CD14-positive monocyte (primary cell): ENCODE measurements at regions not wholly inside any gene's neighbourhood (a gene's known extent, or its start where the extent isn't known, plus 50 kb on each side); places are given as distances from the start of the nearest gene placed in this dataset.

Experiments
- DNase-seq, 3 donors: peaks; one replicate each; pipeline ENCODE4 v3.0.0-alpha.2; 2011 to 2022
- H2AFZ ChIP-seq: 2 replicates; pipeline ENCODE4 v1.6.0; 2012; ENCODE audit warnings: mild to moderate bottlenecking, low read depth, low read length, inconsistent platforms; ENCODE audit not compliant: insufficient read depth, poor library complexity, severe bottlenecking
- H3K27ac ChIP-seq, 2 donors: 1 replicate in 1 of 2; 2 replicates in 1 of 2; pipeline ENCODE4 v1.5.1; 2012 to 2013; ENCODE audit warnings: low read length in 2 of 2, control low read depth in 1 of 2, inconsistent platforms in 1 of 2, low read depth in 1 of 2, mild to moderate bottlenecking in 1 of 2
- H3K27me3 ChIP-seq, 2 donors: one replicate each; pipeline versions ENCODE4 v1.6.0 to v1.6.1; 2011 to 2013; ENCODE audit warnings: low read length in 2 of 2; ENCODE audit not compliant: control insufficient read depth in 2 of 2, insufficient read depth in 2 of 2
- H3K36me3 ChIP-seq, 2 donors: replicated peaks in 1 of 2; 1 replicate in 1 of 2; 2 replicates in 1 of 2; pipeline versions ENCODE4 v1.5.1 to v1.6.1; 2012 to 2013; ENCODE audit warnings: low read length in 2 of 2, control low read depth in 1 of 2, inconsistent platforms in 1 of 2, mild to moderate bottlenecking in 1 of 2; ENCODE audit not compliant: insufficient read depth in 2 of 2, control insufficient read depth in 1 of 2
- H3K4me1 ChIP-seq, 2 donors: 1 replicate in 1 of 2; 2 replicates in 1 of 2; pipeline versions ENCODE4 v1.5.1 to v1.6.1; 2012 to 2013; ENCODE audit warnings: low read length in 2 of 2, control low read depth in 1 of 2, inconsistent platforms in 1 of 2, mild to moderate bottlenecking in 1 of 2, moderate library complexity in 1 of 2; ENCODE audit not compliant: insufficient read depth in 2 of 2, control insufficient read depth in 1 of 2
- H3K4me2 ChIP-seq: replicated peaks from 2 replicates; pipeline ENCODE3; 2012; ENCODE audit warnings: low read length, moderate library complexity, mild to moderate bottlenecking; ENCODE audit not compliant: poor library complexity, severe bottlenecking; ENCODE audit errors: extremely low read depth
- H3K4me3 ChIP-seq, 3 experiments: fragments of 200-600 bp in 1 of 3; sonication (generic) in 1 of 3; replicated peaks in 1 of 3; 1 replicate in 2 of 3; 2 replicates in 1 of 3; pipeline ENCODE4 v1.5.1; 2011 to 2013; ENCODE audit warnings: low read length in 3 of 3, mild to moderate bottlenecking in 3 of 3, control low read depth in 2 of 3, low read depth in 2 of 3, inconsistent platforms in 1 of 3, moderate library complexity in 1 of 3
- H3K79me2 ChIP-seq: 2 replicates; pipeline ENCODE4 v1.6.0; 2012; ENCODE audit warnings: mild to moderate bottlenecking, control low read depth, inconsistent platforms, low read length, moderate library complexity; ENCODE audit not compliant: insufficient read depth
- H3K9ac ChIP-seq: 2 replicates; pipeline ENCODE4 v1.6.0; 2017; ENCODE audit warnings: low read length, mild to moderate bottlenecking; ENCODE audit not compliant: insufficient read depth, poor library complexity, severe bottlenecking
- H3K9me3 ChIP-seq, 2 donors: replicated peaks in 1 of 2; 1 replicate in 1 of 2; 2 replicates in 1 of 2; pipeline versions ENCODE4 v1.5.1 to v1.6.1; 2012 to 2013; ENCODE audit warnings: low read length in 2 of 2, control low read depth in 1 of 2; ENCODE audit not compliant: control insufficient read depth in 1 of 2, insufficient read depth in 1 of 2
- H4K20me1 ChIP-seq: 2 replicates; pipeline ENCODE4 v1.6.0; 2012; ENCODE audit warnings: mild to moderate bottlenecking, low read length, control low read depth, moderate library complexity; ENCODE audit not compliant: insufficient read depth
- H3K27ac Mint-ChIP-seq, 7 donors: one replicate each; pipeline ENCODE4 v1.8.0; 2020; ENCODE audit warnings: mild to moderate bottlenecking in 7 of 7, mixed read lengths in 7 of 7, moderate library complexity in 6 of 7, inconsistent platforms in 2 of 7
- H3K27me3 Mint-ChIP-seq, 3 donors: one replicate each; pipeline ENCODE4 v1.8.0; 2021 to 2022; ENCODE audit warnings: low read depth in 3 of 3, mild to moderate bottlenecking in 3 of 3, mixed read lengths in 3 of 3, moderate library complexity in 3 of 3, inconsistent platforms in 1 of 3
- H3K36me3 Mint-ChIP-seq, 2 donors: one replicate each; pipeline ENCODE4 v1.8.0; 2020; ENCODE audit warnings: mixed read lengths in 2 of 2, inconsistent platforms in 1 of 2, mild to moderate bottlenecking in 1 of 2
- H3K4me1 Mint-ChIP-seq: one replicate; pipeline ENCODE4 v1.8.0; 2020; ENCODE audit warnings: mild to moderate bottlenecking, mixed read lengths
- H3K4me3 Mint-ChIP-seq, 2 donors: one replicate each; pipeline ENCODE4 v1.8.0; 2020; ENCODE audit warnings: mild to moderate bottlenecking in 2 of 2, mixed read lengths in 2 of 2, moderate library complexity in 1 of 2
- H3K9me3 Mint-ChIP-seq, 7 donors: one replicate each; pipeline ENCODE4 v1.8.0; 2020 to 2022; ENCODE audit warnings: mixed read lengths in 7 of 7, mild to moderate bottlenecking in 6 of 7, moderate library complexity in 6 of 7, inconsistent platforms in 2 of 7
- CTCF ChIP-seq: fragments of 200-600 bp; IDR thresholded peaks from one replicate; pipeline ENCODE4 v1.8.0; 2022; ENCODE audit warnings: antibody characterized with exemption, mild to moderate bottlenecking
- WGBS: methylation state at CpG from one replicate; pipeline ENCODE4 v1.1.5; 2013; ENCODE audit warnings: missing lambda C conversion rate; ENCODE audit not compliant: insufficient coverage; 5-methylcytosine and 5-hydroxymethylcytosine counted together
- intact Hi-C, 2 donors: fragments of 100-400 bp; cut with micrococcal nuclease; formaldehyde crosslinking; loops; one replicate each; pipeline versions ENCODE4 v1.15.0 to v1.15.1; 2023

GRCh38 chr12:96104566-96104965, 69.2 kb upstream of the LTA4H start:
- Mint-ChIP-seq H3K27ac (peak overlapping the region in 1 of 7 donors; percentile 35), H3K27me3 (peaks cover 0 to 3% (median 0%) of the 10 kb centered on the region in 3 donors)
- intact Hi-C loops = no loop called here

GRCh38 chr12:96106137-96106536, 70.8 kb upstream of the LTA4H start:
- H3K9me3 ChIP-seq = no peaks in the 10 kb centered on the region
- no peaks in the 10 kb centered on the region for H4K20me1 ChIP-seq
- H3K27ac ChIP-seq = no peak overlapping the region
- no peak overlapping the region for H3K4me3 Mint-ChIP-seq
- intact Hi-C loops = no loop called here
- no peaks in the 10 kb centered on the region for H3K79me2 ChIP-seq
- H3K27me3 ChIP-seq = no peaks in the 10 kb centered on the region
- WGBS = 100% methylated on average over 1 of the region's 2 CpGs
- no peaks in the 10 kb centered on the region for H3K9me3 Mint-ChIP-seq
- H2AFZ ChIP-seq = no peak overlapping the region
- H3K27ac Mint-ChIP-seq = peak overlapping the region in 1 of 7 donors; percentile 40
- no peak overlapping the region for H3K4me2 ChIP-seq
- H3K36me3 Mint-ChIP-seq = peaks cover 0 to 3% of the 10 kb centered on the region in 2 donors
- no peak for DNase-seq
- peaks cover 24 to 36% of the 10 kb centered on the region in 2 donors for H3K4me1 ChIP-seq
- H3K4me3 ChIP-seq = no peak overlapping the region
- H3K4me1 Mint-ChIP-seq = peaks cover 45% of the 10 kb centered on the region
- TF ChIP-seq CTCF = no peak
- H3K9ac ChIP-seq = no peak overlapping the region
- peaks cover 0 to 3% (median 0%) of the 10 kb centered on the region in 3 donors for H3K27me3 Mint-ChIP-seq
- H3K36me3 ChIP-seq = no peaks in the 10 kb centered on the region

More at GRCh38 chr12:96104566-96104965, 69.2 kb upstream of the LTA4H start:
- no peak for TF ChIP-seq CTCF
- Histone ChIP-seq H3K27me3 (no peaks in the 10 kb centered on the region), H4K20me1 (no peaks in the 10 kb centered on the region), H3K4me3 (no peak overlapping the region), H2AFZ (no peak overlapping the region), H3K9ac (no peak overlapping the region), H3K79me2 (no peaks in the 10 kb centered on the region), H3K27ac (no peak overlapping the region), H3K4me2 (no peak overlapping the region), H3K9me3 (no peaks in the 10 kb centered on the region), H3K36me3 (no peaks in the 10 kb centered on the region), H3K4me1 (peaks cover 33 to 40% of the 10 kb centered on the region in 2 donors)
- Mint-ChIP-seq H3K36me3 (peaks cover 0 to 3% of the 10 kb centered on the region in 2 donors), H3K9me3 (peaks cover 0 to under 1% (median 0%) of the 10 kb centered on the region in 7 donors), H3K4me1 (peaks cover 46% of the 10 kb centered on the region), H3K4me3 (no peak overlapping the region)
- no peak for DNase-seq
- 95% methylated on average over 6 of the region's 7 CpGs for WGBS
